ENCODE measurements at regions not wholly inside any gene's neighbourhood (a gene's known extent, or its start where the extent isn't known, plus 50 kb on each side); places are given as distances from the start of the nearest gene placed in this dataset.

DNA sequence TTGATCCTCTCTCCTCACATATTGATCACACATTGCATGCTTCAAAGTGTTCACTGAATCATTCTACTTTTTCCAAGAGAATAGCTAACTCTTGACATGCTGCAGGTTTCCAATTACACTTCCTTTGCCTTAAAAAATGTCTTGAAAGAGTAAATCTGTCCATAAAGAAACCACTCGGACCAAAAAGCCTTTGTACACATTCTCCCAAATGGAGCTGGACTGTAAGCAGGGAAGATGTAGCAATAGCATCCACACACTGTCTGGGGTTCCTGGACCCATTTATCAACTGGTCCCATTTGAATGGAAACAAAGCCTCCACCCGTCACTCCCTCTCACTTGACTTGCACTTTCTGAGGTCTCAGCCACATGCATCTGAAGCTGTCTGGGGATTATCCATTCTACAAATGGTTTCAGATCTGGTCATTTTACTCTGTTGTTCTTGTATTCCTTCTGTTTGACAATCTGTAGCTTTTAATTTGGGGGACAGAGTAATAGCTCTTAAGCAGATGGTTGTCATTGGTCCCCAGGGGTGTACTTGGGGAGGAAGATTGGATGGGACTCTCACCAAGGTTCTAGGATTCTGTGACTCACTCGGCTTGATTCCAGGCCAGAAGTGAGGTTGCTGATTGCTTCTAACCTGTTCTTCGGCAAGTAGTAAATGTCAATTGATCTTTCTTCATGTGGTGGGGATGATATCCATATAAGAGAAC, 203.5 kb downstream of the HIBADH start:
- TF ChIP-seq POLR2A (IDR thresholded peaks at IDR 0.05; ENCODE audit: low read depth, low read length) (no peak), TAF1 (IDR thresholded peaks at IDR 0.05; ENCODE audit: borderline replicate concordance, low read depth, low read length) (no peak), POLR2AphosphoS5 (IDR thresholded peaks at IDR 0.05; ENCODE audit: low read depth, low read length) (no peak)

All from GM12892 (cell line).